C4-2B (cell line): ENCODE measurements at regions not wholly inside any gene's neighbourhood (a gene's known extent, or its start where the extent isn't known, plus 50 kb on each side); places are given as distances from the start of the nearest gene placed in this dataset.
"Not testable (repeated sequence)": the region's sequence is repeated elsewhere in the genome, so short reads cannot be mapped to it uniquely, and the experiment has no call there.

Experiments used
- ZFX ChIP-seq: fragments of 450-650 bp; IDR thresholded peaks from 2 replicates; pipeline ENCODE4 v1.6.1; 2017
- TF ChIP-seq, protein P1 (sequence below): fragments of 450-650 bp; conservative IDR thresholded peaks from 2 replicates; pipeline ENCODE4 v1.5.1; 2017; ENCODE audit warnings: mild to moderate bottlenecking

DNA sequence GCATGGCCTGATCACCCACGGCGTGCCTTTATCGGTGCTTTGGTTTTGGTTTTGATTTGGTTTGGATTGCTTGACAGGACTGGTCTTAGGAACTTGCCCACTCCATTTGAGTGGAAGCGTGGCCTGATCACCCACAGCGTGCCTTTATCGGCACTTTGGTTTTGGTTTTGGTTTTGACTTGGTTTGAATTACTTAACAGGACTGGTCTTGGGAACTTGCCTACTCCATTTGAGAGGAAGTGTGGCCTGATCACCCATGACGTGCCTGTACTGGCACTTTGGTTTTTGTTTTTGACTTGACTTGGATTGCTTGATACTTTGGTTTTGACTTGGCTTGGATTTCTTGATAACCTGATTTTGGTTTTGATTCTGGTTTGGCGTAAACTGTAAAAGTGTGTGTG is 115.5 kb upstream of the PGR start:
- TF ChIP-seq, protein P1, sequence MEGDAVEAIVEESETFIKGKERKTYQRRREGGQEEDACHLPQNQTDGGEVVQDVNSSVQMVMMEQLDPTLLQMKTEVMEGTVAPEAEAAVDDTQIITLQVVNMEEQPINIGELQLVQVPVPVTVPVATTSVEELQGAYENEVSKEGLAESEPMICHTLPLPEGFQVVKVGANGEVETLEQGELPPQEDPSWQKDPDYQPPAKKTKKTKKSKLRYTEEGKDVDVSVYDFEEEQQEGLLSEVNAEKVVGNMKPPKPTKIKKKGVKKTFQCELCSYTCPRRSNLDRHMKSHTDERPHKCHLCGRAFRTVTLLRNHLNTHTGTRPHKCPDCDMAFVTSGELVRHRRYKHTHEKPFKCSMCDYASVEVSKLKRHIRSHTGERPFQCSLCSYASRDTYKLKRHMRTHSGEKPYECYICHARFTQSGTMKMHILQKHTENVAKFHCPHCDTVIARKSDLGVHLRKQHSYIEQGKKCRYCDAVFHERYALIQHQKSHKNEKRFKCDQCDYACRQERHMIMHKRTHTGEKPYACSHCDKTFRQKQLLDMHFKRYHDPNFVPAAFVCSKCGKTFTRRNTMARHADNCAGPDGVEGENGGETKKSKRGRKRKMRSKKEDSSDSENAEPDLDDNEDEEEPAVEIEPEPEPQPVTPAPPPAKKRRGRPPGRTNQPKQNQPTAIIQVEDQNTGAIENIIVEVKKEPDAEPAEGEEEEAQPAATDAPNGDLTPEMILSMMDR = not testable (repeated sequence)
- not testable (repeated sequence) for TF ChIP-seq ZFX
